ENCODE measurements at regions not wholly inside any gene's neighbourhood (a gene's known extent, or its start where the extent isn't known, plus 50 kb on each side); places are given as distances from the start of the nearest gene placed in this dataset.

- no peak for DNase-seq
Observed at GRCh38 chr9:89776795-89777525, 172.1 kb downstream of the GADD45G start.

GRCh38 chr9:89777544-89777943, 172.7 kb downstream of the GADD45G start:
- no peak for DNase-seq

GRCh38 chr9:89778100-89779090, 173.6 kb downstream of the GADD45G start:
- DNase-seq = no peak

GRCh38 chr9:89779405-89780203, 174.8 kb downstream of the GADD45G start:
- no peak for DNase-seq

- DNase-seq = no peak
Observed at GRCh38 chr9:89780959-89781358, 176.1 kb downstream of the GADD45G start.

- DNase-seq = no peak
Observed at GRCh38 chr9:89781838-89782540, 177.2 kb downstream of the GADD45G start.

- no peak for DNase-seq
Observed at GRCh38 chr9:89786655-89787054, 181.8 kb downstream of the GADD45G start.

GRCh38 chr9:89787595-89787994, 182.8 kb downstream of the GADD45G start:
- no peak for DNase-seq

GRCh38 chr9:89788434-89788833, 183.6 kb downstream of the GADD45G start:
- DNase-seq = no peak

- DNase-seq = no peak
Observed at GRCh38 chr9:89789922-89790510, 185.2 kb downstream of the GADD45G start.

GRCh38 chr9:89790542-89791109, 185.8 kb downstream of the GADD45G start:
- no peak for DNase-seq

GRCh38 chr9:89791754-89792153, 186.9 kb downstream of the GADD45G start:
- no peak for DNase-seq

GRCh38 chr9:89792189-89793123, 187.6 kb downstream of the GADD45G start:
- DNase-seq = no peak

GRCh38 chr9:89793124-89793495, 188.3 kb downstream of the GADD45G start:
- no peak for DNase-seq

- DNase-seq = no peak
Observed at GRCh38 chr9:89793551-89793950, 188.7 kb downstream of the GADD45G start.

- no peak for DNase-seq
Observed at GRCh38 chr9:89794918-89795317, 190.1 kb downstream of the GADD45G start.

GRCh38 chr9:89795538-89796195, 190.9 kb downstream of the GADD45G start:
- DNase-seq = no peak

- DNase-seq = no peak
Observed at GRCh38 chr9:89796606-89797005, 191.8 kb downstream of the GADD45G start.

GRCh38 chr9:89797255-89797654, 192.4 kb downstream of the GADD45G start:
- DNase-seq = no peak

GRCh38 chr9:89797937-89798455, 193.2 kb downstream of the GADD45G start:
- no peak for DNase-seq
